ENCODE measurements at regions not wholly inside any gene's neighbourhood (a gene's known extent, or its start where the extent isn't known, plus 50 kb on each side); places are given as distances from the start of the nearest gene placed in this dataset.

DNA sequence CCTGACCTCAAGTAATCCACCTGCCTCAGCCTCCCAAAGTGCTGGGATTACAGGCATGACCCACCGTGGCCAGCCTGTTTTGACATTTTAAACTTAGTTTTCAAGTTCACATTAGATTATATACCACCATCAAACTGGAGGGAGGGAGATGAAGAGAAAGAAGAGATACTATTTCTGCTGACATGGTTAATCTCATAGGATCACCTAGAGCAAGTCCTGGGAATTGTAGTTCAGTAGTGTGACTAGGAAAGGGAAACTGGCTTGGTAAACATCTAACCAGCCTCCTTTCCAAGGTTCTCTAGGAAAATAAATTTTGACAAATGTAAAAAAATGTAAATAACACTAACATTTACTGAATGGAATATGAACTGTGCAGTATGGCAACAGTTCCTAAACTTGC is 120.5 kb upstream of the ASCC3 start:
- Mint-ChIP-seq H3K36me3 (ENCODE audit: unreplicated experiment) (no peaks in the 10 kb centered on the region), H3K27ac (ENCODE audit: unreplicated experiment) (no peak overlapping the region), H3K4me1 (ENCODE audit: low read depth, unreplicated experiment) (no peaks in the 10 kb centered on the region), H3K4me3 (ENCODE audit: unreplicated experiment) (no peak overlapping the region), H3K9me3 (ENCODE audit: unreplicated experiment) (no peaks in the 10 kb centered on the region), H3K27me3 (ENCODE audit: unreplicated experiment) (no peaks in the 10 kb centered on the region)
- TF ChIP-seq, protein P1, sequence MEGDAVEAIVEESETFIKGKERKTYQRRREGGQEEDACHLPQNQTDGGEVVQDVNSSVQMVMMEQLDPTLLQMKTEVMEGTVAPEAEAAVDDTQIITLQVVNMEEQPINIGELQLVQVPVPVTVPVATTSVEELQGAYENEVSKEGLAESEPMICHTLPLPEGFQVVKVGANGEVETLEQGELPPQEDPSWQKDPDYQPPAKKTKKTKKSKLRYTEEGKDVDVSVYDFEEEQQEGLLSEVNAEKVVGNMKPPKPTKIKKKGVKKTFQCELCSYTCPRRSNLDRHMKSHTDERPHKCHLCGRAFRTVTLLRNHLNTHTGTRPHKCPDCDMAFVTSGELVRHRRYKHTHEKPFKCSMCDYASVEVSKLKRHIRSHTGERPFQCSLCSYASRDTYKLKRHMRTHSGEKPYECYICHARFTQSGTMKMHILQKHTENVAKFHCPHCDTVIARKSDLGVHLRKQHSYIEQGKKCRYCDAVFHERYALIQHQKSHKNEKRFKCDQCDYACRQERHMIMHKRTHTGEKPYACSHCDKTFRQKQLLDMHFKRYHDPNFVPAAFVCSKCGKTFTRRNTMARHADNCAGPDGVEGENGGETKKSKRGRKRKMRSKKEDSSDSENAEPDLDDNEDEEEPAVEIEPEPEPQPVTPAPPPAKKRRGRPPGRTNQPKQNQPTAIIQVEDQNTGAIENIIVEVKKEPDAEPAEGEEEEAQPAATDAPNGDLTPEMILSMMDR (IDR thresholded peaks at IDR 0.05; ENCODE audit: partially characterized antibody, unreplicated experiment) = no peak
- no peak for DNase-seq

DNA sequence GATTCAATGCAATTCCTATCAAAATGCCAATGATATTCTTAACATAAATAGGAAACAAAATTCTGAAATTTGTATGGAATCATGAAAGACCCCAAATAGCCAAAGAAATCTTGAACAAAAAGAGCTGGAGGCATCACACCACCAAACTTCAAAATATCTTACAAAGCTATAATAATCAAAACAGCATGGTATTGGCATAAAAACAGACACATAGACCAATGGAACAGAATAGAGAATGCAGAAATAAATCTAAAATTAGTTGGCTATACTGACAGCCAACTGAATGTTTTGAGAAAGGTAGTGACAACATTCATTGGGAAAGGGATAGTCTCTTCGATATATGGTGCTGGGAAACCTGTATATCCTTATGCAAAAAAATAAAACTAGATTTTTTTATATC is 121.9 kb upstream of the ASCC3 start:
- Mint-ChIP-seq H3K4me1 (ENCODE audit: low read depth, unreplicated experiment) (no peaks in the 10 kb centered on the region), H3K27me3 (ENCODE audit: unreplicated experiment) (no peaks in the 10 kb centered on the region), H3K27ac (ENCODE audit: unreplicated experiment) (no peak overlapping the region), H3K9me3 (ENCODE audit: unreplicated experiment) (no peaks in the 10 kb centered on the region), H3K36me3 (ENCODE audit: unreplicated experiment) (no peaks in the 10 kb centered on the region), H3K4me3 (ENCODE audit: unreplicated experiment) (no peak overlapping the region)
- no peak for DNase-seq
- TF ChIP-seq, protein P1 (IDR thresholded peaks at IDR 0.05; ENCODE audit: partially characterized antibody, unreplicated experiment) = no peak

- Mint-ChIP-seq H3K27ac (ENCODE audit: unreplicated experiment) (no peak overlapping the region), H3K9me3 (ENCODE audit: unreplicated experiment) (no peaks in the 10 kb centered on the region), H3K4me3 (ENCODE audit: unreplicated experiment) (no peak overlapping the region), H3K27me3 (ENCODE audit: unreplicated experiment) (no peaks in the 10 kb centered on the region), H3K4me1 (ENCODE audit: low read depth, unreplicated experiment) (no peaks in the 10 kb centered on the region), H3K36me3 (ENCODE audit: unreplicated experiment) (no peaks in the 10 kb centered on the region)
- TF ChIP-seq, protein P1 (IDR thresholded peaks at IDR 0.05; ENCODE audit: partially characterized antibody, unreplicated experiment) = no peak
- DNase-seq = no peak
These were observed 130.1 kb upstream of the ASCC3 start for GRCh38 chr6:101011186-101011585.

DNA sequence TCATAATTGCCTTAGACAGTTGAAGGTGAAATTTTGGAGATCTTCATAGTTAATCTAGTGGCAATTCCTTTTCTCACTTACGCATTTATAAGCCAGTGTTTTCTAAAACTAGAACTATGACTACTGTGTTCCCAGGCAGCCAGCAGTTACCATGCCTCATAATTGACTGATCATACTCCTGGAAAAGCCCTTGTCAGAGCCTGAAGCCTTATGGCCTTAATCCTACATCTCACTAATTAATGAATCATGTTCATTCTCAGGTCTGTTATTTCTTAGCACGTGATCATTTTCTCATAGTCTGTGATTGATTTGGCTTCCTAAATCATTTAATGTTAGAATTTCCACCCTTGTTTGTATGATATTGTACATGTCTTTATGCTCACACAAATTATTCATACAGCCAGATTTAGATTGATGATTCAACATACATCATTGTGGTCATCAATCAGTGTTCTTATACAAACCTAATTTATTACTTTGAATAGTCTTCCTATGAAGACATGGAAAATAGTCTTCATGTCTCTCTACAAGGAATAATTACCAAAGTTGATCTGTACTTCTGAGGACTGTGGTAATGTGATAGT is 132.6 kb upstream of the ASCC3 start:
- H3K4me1 Mint-ChIP-seq (ENCODE audit: low read depth, unreplicated experiment) = no peaks in the 10 kb centered on the region
- H3K27ac Mint-ChIP-seq (ENCODE audit: unreplicated experiment) = no peak overlapping the region
- no peaks in the 10 kb centered on the region for H3K27me3 Mint-ChIP-seq (ENCODE audit: unreplicated experiment)
- H3K36me3 Mint-ChIP-seq (ENCODE audit: unreplicated experiment) = no peaks in the 10 kb centered on the region
- no peaks in the 10 kb centered on the region for H3K9me3 Mint-ChIP-seq (ENCODE audit: unreplicated experiment)
- no peak overlapping the region for H3K4me3 Mint-ChIP-seq (ENCODE audit: unreplicated experiment)
- TF ChIP-seq, protein P1 (IDR thresholded peaks at IDR 0.05; ENCODE audit: partially characterized antibody, unreplicated experiment) = no peak
- no peak for DNase-seq

DNA sequence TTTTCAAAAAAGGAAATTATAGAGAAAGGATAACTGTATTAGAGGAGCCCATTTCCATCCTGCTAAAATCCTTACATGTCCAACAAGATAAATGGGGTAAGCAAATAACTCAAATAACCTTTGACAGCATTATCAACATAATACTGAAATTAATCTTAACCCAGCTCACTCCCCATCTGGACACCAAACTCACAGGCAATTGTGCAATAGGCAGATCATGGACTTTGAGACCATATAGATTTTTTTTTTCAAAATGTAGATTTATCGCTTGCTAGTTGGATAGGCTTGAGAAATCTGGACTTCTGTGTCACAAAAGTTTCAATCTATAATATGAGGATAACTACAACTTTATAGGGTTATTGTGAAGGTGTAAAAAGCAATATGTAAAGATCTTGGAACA is 134.4 kb upstream of the ASCC3 start:
- no peak for DNase-seq
- Mint-ChIP-seq H3K36me3 (ENCODE audit: unreplicated experiment) (no peaks in the 10 kb centered on the region), H3K27ac (ENCODE audit: unreplicated experiment) (no peak overlapping the region), H3K4me3 (ENCODE audit: unreplicated experiment) (no peak overlapping the region), H3K27me3 (ENCODE audit: unreplicated experiment) (no peaks in the 10 kb centered on the region), H3K4me1 (ENCODE audit: low read depth, unreplicated experiment) (no peaks in the 10 kb centered on the region), H3K9me3 (ENCODE audit: unreplicated experiment) (no peaks in the 10 kb centered on the region)
- TF ChIP-seq, protein P1 (IDR thresholded peaks at IDR 0.05; ENCODE audit: partially characterized antibody, unreplicated experiment) = no peak
